SJCRH30 (cell line): ENCODE measurements at regions not wholly inside any gene's neighbourhood (a gene's known extent, or its start where the extent isn't known, plus 50 kb on each side); places are given as distances from the start of the nearest gene placed in this dataset.
A peak's percentile ranks its signal among the peaks of the same experiment; 100 is the strongest.
"Not testable (repeated sequence)": the region's sequence is repeated elsewhere in the genome, so short reads cannot be mapped to it uniquely, and the experiment has no call there.

Source experiments
- DNase-seq, 2 experiments: peaks; one replicate each; pipeline ENCODE4 v3.0.0-alpha.2; 2015 to 2020
- H3K27ac ChIP-seq: fragments of 250-450 bp; sonication (Bioruptor Pico); 2 replicates; pipeline ENCODE4 v1.5.1; 2020; ENCODE audit warnings: mild to moderate bottlenecking, moderate library complexity
- H3K27me3 ChIP-seq: fragments of 250-450 bp; sonication (Bioruptor Pico); 2 replicates; pipeline ENCODE4 v1.5.1; 2020; ENCODE audit warnings: mild to moderate bottlenecking, moderate library complexity
- H3K36me3 ChIP-seq: fragments of 250-450 bp; sonication (Bioruptor Pico); 2 replicates; pipeline ENCODE4 v1.5.1; 2020; ENCODE audit warnings: mild to moderate bottlenecking, moderate library complexity
- H3K4me1 ChIP-seq: fragments of 250-450 bp; sonication (Bioruptor Pico); 2 replicates; pipeline ENCODE4 v1.5.1; 2020; ENCODE audit warnings: mild to moderate bottlenecking, moderate library complexity
- H3K4me3 ChIP-seq: fragments of 250-450 bp; sonication (Bioruptor Pico); 2 replicates; pipeline ENCODE4 v1.5.1; 2020; ENCODE audit warnings: mild to moderate bottlenecking, moderate library complexity
- H3K9me3 ChIP-seq: fragments of 250-450 bp; sonication (Bioruptor Pico); replicated peaks from 2 replicates; pipeline ENCODE4 v1.5.1; 2020; ENCODE audit warnings: mild to moderate bottlenecking, moderate library complexity

- no peak for DNase-seq
- H3K27ac ChIP-seq = no peak overlapping the region
- H3K9me3 ChIP-seq = peaks cover 6% of the 10 kb centered on the region
Measured at GRCh38 chr12:124151583-124151982, 143.3 kb upstream of the RFLNA start.

GRCh38 chr12:124152731-124153130 lies 142.2 kb upstream of the RFLNA start:
- H3K4me1 ChIP-seq = peaks cover 25% of the 10 kb centered on the region
- no peak overlapping the region for H3K4me3 ChIP-seq
- no peaks in the 10 kb centered on the region for H3K27me3 ChIP-seq
- H3K27ac ChIP-seq = no peak overlapping the region
- H3K36me3 ChIP-seq = no peaks in the 10 kb centered on the region
- peaks cover 6% of the 10 kb centered on the region for H3K9me3 ChIP-seq
- no peak for DNase-seq

More at GRCh38 chr12:124151583-124151982, 143.3 kb upstream of the RFLNA start:
- no peaks in the 10 kb centered on the region for H3K27me3 ChIP-seq
- no peaks in the 10 kb centered on the region for H3K36me3 ChIP-seq
- H3K4me1 ChIP-seq = peaks cover 26% of the 10 kb centered on the region
- no peak overlapping the region for H3K4me3 ChIP-seq

GRCh38 chr12:124153392-124153791 lies 141.5 kb upstream of the RFLNA start:
- Histone ChIP-seq H3K4me1 (peaks cover 25% of the 10 kb centered on the region), H3K27me3 (no peaks in the 10 kb centered on the region), H3K9me3 (peaks cover 6% of the 10 kb centered on the region), H3K36me3 (no peaks in the 10 kb centered on the region), H3K27ac (no peak overlapping the region), H3K4me3 (no peak overlapping the region)
- DNase-seq = no peak

- H3K36me3 ChIP-seq = no peaks in the 10 kb centered on the region
- DNase-seq = peak; percentile 93 to 98
- H3K27ac ChIP-seq = peak overlapping the region; percentile 62
- H3K27me3 ChIP-seq = no peaks in the 10 kb centered on the region
- H3K4me3 ChIP-seq = no peak overlapping the region
- peaks cover 33% of the 10 kb centered on the region for H3K4me1 ChIP-seq
- no peaks in the 10 kb centered on the region; the same call in 1 of the 2 replicates for H3K9me3 ChIP-seq
Measured at GRCh38 chr12:124157406-124157805, 137.5 kb upstream of the RFLNA start.

- Histone ChIP-seq H3K27me3 (no peaks in the 10 kb centered on the region), H3K9me3 (peaks cover 7% of the 10 kb centered on the region), H3K4me1 (peaks cover 33% of the 10 kb centered on the region), H3K27ac (peak overlapping the region; percentile 49), H3K4me3 (no peak overlapping the region), H3K36me3 (no peaks in the 10 kb centered on the region)
- peak; percentile 36 to 42 for DNase-seq
Measured at GRCh38 chr12:124159655-124160054, 135.2 kb upstream of the RFLNA start.

- no peak overlapping the region for H3K4me3 ChIP-seq
- H3K36me3 ChIP-seq = no peaks in the 10 kb centered on the region
- peaks cover 33% of the 10 kb centered on the region for H3K4me1 ChIP-seq
- no peaks in the 10 kb centered on the region for H3K27me3 ChIP-seq
- DNase-seq = peak; percentile 60 to 62
- H3K27ac ChIP-seq = peak overlapping the region; percentile 49
- peaks cover 9% of the 10 kb centered on the region for H3K9me3 ChIP-seq
Measured at GRCh38 chr12:124160097-124160756, 134.7 kb upstream of the RFLNA start.

- H3K27me3 ChIP-seq, H3K4me3 ChIP-seq, H3K36me3 ChIP-seq, H3K27ac ChIP-seq, DNase-seq: not testable (repeated sequence)
- Histone ChIP-seq H3K9me3 (peaks cover 11% of the 10 kb centered on the region), H3K4me1 (peaks cover 33% of the 10 kb centered on the region)
Measured at GRCh38 chr12:124161402-124161801, 133.5 kb upstream of the RFLNA start.

GRCh38 chr12:124162151-124163110 lies 132.5 kb upstream of the RFLNA start:
- peaks cover 11% of the 10 kb centered on the region for H3K9me3 ChIP-seq
- no peaks in the 10 kb centered on the region for H3K27me3 ChIP-seq
- no peak overlapping the region for H3K27ac ChIP-seq
- H3K4me1 ChIP-seq = peaks cover 28% of the 10 kb centered on the region
- H3K36me3 ChIP-seq = no peaks in the 10 kb centered on the region
- no peak overlapping the region for H3K4me3 ChIP-seq
- no peak for DNase-seq

GRCh38 chr12:124165695-124166094 lies 129.2 kb upstream of the RFLNA start:
- no peaks in the 10 kb centered on the region for H3K27me3 ChIP-seq
- peaks cover 8% of the 10 kb centered on the region for H3K4me1 ChIP-seq
- no peak for DNase-seq
- H3K4me3 ChIP-seq = no peak overlapping the region
- H3K36me3 ChIP-seq = no peaks in the 10 kb centered on the region
- H3K27ac ChIP-seq = no peak overlapping the region
- H3K9me3 ChIP-seq = peaks cover 16% of the 10 kb centered on the region

- DNase-seq = no peak
- Histone ChIP-seq H3K27me3 (no peaks in the 10 kb centered on the region), H3K27ac (no peak overlapping the region), H3K4me3 (no peak overlapping the region), H3K36me3 (no peaks in the 10 kb centered on the region), H3K4me1 (peaks cover 17% of the 10 kb centered on the region), H3K9me3 (peaks cover 16% of the 10 kb centered on the region)
Measured at GRCh38 chr12:124167141-124167540, 127.8 kb upstream of the RFLNA start.

- Histone ChIP-seq H3K27me3 (no peaks in the 10 kb centered on the region), H3K9me3 (peaks cover 12% of the 10 kb centered on the region; the same call in 1 of the 2 replicates), H3K4me1 (peaks cover 20% of the 10 kb centered on the region), H3K4me3 (no peak overlapping the region), H3K27ac (no peak overlapping the region), H3K36me3 (no peaks in the 10 kb centered on the region)
- DNase-seq = no peak
Measured at GRCh38 chr12:124168016-124168786, 126.7 kb upstream of the RFLNA start.

- Histone ChIP-seq H3K4me1 (peaks cover 20% of the 10 kb centered on the region), H3K36me3 (no peaks in the 10 kb centered on the region), H3K27ac (no peak overlapping the region; the same call in 1 of the 2 replicates), H3K27me3 (no peaks in the 10 kb centered on the region), H3K4me3 (no peak overlapping the region), H3K9me3 (peaks cover 8% of the 10 kb centered on the region; the same call in 1 of the 2 replicates)
- DNase-seq = no peak
Measured at GRCh38 chr12:124169577-124170284, 125.2 kb upstream of the RFLNA start.

GRCh38 chr12:124170760-124171159 lies 124.1 kb upstream of the RFLNA start:
- Histone ChIP-seq H3K27ac (peak overlapping the region; percentile 64), H3K4me3 (peak overlapping the region; percentile 14; the same call in 1 of the 2 replicates), H3K27me3 (no peaks in the 10 kb centered on the region), H3K4me1 (peaks cover 20% of the 10 kb centered on the region), H3K9me3 (peaks cover 4% of the 10 kb centered on the region; the same call in 1 of the 2 replicates), H3K36me3 (no peaks in the 10 kb centered on the region)
- peak; percentile 58 to 80 for DNase-seq
